Colonic mucosa (tissue), 4 donors: ENCODE measurements at regions not wholly inside any gene's neighbourhood (a gene's known extent, or its start where the extent isn't known, plus 50 kb on each side); places are given as distances from the start of the nearest gene placed in this dataset.

ENCODE experiments used
- DNase-seq: peaks from one replicate; pipeline ENCODE4 v3.0.0-alpha.2; 2020
- H3K27ac ChIP-seq: fragments of 200-600 bp; one replicate; pipeline ENCODE4 v1.8.0; 2021
- H3K27me3 ChIP-seq: fragments of 200-600 bp; one replicate; pipeline ENCODE4 v1.8.0; 2021
- H3K36me3 ChIP-seq: fragments of 200-600 bp; one replicate; pipeline ENCODE4 v1.8.0; 2021
- H3K4me1 ChIP-seq: fragments of 200-600 bp; one replicate; pipeline ENCODE4 v1.8.0; 2021; ENCODE audit warnings: mild to moderate bottlenecking
- H3K4me3 ChIP-seq: fragments of 200-600 bp; one replicate; pipeline ENCODE4 v1.8.0; 2021
- H3K9ac ChIP-seq, 2 donors: one replicate each; pipeline ENCODE4 v1.7.0; 2013; ENCODE audit warnings: control low read depth in 2 of 2, low read depth in 2 of 2, low read length in 2 of 2
- H3K9me3 ChIP-seq: fragments of 200-600 bp; one replicate; pipeline ENCODE4 v1.8.0; 2021
- intact Hi-C: fragments of 100-400 bp; cut with DNase I; formaldehyde crosslinking; loops from one replicate; pipeline ENCODE4 v1.14.1; 2022
- TF ChIP-seq, protein P1 (sequence below): fragments of 200-600 bp; IDR thresholded peaks from one replicate; pipeline ENCODE4 v1.8.0; 2022; ENCODE audit warnings: antibody characterized with exemption, mild to moderate bottlenecking
- donor health status: healthy.
- donor health status: DM: no; HTN: no; CAD: no.
- donor health status: DM: no; HTN: no; CAD: no.

DNA sequence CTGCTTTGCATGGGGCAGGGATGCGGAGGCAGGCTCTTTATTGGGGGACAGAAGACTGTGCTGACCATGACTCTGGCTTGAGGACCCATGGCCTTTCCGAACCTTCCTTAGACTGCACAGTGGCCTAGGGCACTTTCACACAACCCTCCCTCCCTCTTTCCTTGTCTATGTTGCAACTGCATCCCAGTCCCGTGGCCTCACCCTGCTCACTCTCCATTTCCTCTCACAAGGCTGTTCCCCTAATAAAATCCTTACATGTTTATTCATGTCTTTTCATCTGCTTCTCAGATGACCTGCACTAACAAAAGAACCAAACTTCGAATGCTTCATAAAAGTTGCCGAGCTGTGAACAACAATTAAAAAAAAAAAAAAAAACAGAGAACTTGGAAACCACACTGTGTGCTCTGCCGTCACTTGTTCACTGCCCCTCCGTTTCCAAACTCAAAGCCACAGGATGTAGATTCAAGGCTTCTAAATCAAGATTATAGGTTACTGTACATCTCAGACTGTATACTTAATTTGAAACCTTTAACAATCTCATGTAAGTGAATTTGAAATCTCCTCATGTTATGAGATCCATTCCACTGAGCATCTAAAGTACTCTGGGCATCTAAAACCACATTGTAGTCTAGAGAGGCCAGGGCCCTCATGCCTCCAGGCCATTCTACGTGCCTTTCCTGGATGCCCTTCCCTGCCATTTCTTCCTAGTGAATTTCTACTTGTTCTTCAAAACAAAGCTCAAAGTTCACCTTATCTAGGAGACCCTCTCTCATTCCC lies 265.9 kb downstream of the SNX13 start:
- no peaks in the 10 kb centered on the region for H3K27me3 ChIP-seq
- no peaks in the 10 kb centered on the region for H3K4me1 ChIP-seq
- no peak for DNase-seq
- intact Hi-C loops: no loop called here
- no peak overlapping the region for H3K27ac ChIP-seq
- TF ChIP-seq, protein P1, sequence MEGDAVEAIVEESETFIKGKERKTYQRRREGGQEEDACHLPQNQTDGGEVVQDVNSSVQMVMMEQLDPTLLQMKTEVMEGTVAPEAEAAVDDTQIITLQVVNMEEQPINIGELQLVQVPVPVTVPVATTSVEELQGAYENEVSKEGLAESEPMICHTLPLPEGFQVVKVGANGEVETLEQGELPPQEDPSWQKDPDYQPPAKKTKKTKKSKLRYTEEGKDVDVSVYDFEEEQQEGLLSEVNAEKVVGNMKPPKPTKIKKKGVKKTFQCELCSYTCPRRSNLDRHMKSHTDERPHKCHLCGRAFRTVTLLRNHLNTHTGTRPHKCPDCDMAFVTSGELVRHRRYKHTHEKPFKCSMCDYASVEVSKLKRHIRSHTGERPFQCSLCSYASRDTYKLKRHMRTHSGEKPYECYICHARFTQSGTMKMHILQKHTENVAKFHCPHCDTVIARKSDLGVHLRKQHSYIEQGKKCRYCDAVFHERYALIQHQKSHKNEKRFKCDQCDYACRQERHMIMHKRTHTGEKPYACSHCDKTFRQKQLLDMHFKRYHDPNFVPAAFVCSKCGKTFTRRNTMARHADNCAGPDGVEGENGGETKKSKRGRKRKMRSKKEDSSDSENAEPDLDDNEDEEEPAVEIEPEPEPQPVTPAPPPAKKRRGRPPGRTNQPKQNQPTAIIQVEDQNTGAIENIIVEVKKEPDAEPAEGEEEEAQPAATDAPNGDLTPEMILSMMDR: no peak
- H3K9ac ChIP-seq: no peak overlapping the region
- no peaks in the 10 kb centered on the region for H3K9me3 ChIP-seq
- H3K36me3 ChIP-seq: no peaks in the 10 kb centered on the region
- no peak overlapping the region for H3K4me3 ChIP-seq

- H3K4me1 ChIP-seq: no peaks in the 10 kb centered on the region
- intact Hi-C loops: no loop called here
- H3K4me3 ChIP-seq: no peak overlapping the region
- H3K36me3 ChIP-seq: no peaks in the 10 kb centered on the region
- H3K27ac ChIP-seq: no peak overlapping the region
- TF ChIP-seq, protein P1: no peak
- H3K9me3 ChIP-seq: no peaks in the 10 kb centered on the region
- no peak for DNase-seq
- no peaks in the 10 kb centered on the region for H3K27me3 ChIP-seq
- no peak overlapping the region for H3K9ac ChIP-seq
Measured at GRCh38 chr7:17674943-17675608, 265.2 kb downstream of the SNX13 start.

GRCh38 chr7:17677408-17677807 lies 262.9 kb downstream of the SNX13 start:
- TF ChIP-seq, protein P1: no peak
- Histone ChIP-seq H3K27me3 (no peaks in the 10 kb centered on the region), H3K27ac (no peak overlapping the region), H3K9ac (no peak overlapping the region), H3K4me3 (no peak overlapping the region), H3K9me3 (no peaks in the 10 kb centered on the region), H3K36me3 (no peaks in the 10 kb centered on the region), H3K4me1 (no peaks in the 10 kb centered on the region)
- DNase-seq: no peak
- intact Hi-C loops: no loop called here

GRCh38 chr7:17678896-17679295 lies 261.4 kb downstream of the SNX13 start:
- no peaks in the 10 kb centered on the region for H3K9me3 ChIP-seq
- no peaks in the 10 kb centered on the region for H3K36me3 ChIP-seq
- DNase-seq: no peak
- H3K9ac ChIP-seq: no peak overlapping the region
- H3K27ac ChIP-seq: no peak overlapping the region
- no peaks in the 10 kb centered on the region for H3K27me3 ChIP-seq
- TF ChIP-seq, protein P1: no peak
- H3K4me3 ChIP-seq: no peak overlapping the region
- intact Hi-C loops: no loop called here
- no peaks in the 10 kb centered on the region for H3K4me1 ChIP-seq

DNA sequence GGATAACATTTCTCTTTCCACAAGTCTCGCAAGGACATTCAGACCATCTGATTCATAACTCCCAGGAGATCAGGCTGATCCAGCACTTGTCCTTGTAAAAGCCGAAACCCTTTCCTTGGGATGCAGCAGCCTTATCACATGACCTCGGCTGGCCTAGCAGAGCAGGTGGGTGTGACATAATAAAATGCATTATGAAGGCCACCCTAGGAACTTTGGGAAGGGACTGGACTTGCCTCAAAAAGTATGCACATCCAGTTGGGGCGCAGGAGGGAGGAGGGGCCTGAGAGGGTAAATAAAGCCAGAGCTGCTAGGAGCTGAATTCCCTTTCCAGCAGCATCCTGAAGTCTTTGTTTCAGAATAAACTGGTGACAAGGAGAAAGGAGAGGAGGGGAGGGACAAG lies 260.8 kb downstream of the SNX13 start:
- H3K9ac ChIP-seq: no peak overlapping the region
- H3K4me3 ChIP-seq: no peak overlapping the region
- H3K9me3 ChIP-seq: no peaks in the 10 kb centered on the region
- TF ChIP-seq, protein P1: no peak
- no peak for DNase-seq
- intact Hi-C loops: no loop called here
- H3K27me3 ChIP-seq: no peaks in the 10 kb centered on the region
- H3K36me3 ChIP-seq: no peaks in the 10 kb centered on the region
- no peak overlapping the region for H3K27ac ChIP-seq
- no peaks in the 10 kb centered on the region for H3K4me1 ChIP-seq
